Panc1 (cell line): ENCODE measurements at regions not wholly inside any gene's neighbourhood (a gene's known extent, or its start where the extent isn't known, plus 50 kb on each side); places are given as distances from the start of the nearest gene placed in this dataset.

Experiments used
- CTCF ChIP-seq: fragments of 450-650 bp; IDR thresholded peaks from 2 replicates; pipeline ENCODE4 v1.5.1; 2017; ENCODE audit warnings: mild to moderate bottlenecking
- POLR2AphosphoS5 ChIP-seq: IDR thresholded peaks from 2 replicates; pipeline ENCODE4 v1.6.1; 2012; ENCODE audit warnings: mild to moderate bottlenecking, low read depth, low read length, moderate library complexity
- SIN3A ChIP-seq: IDR thresholded peaks from 2 replicates; pipeline ENCODE4 v1.6.1; 2012; ENCODE audit warnings: low read depth, mild to moderate bottlenecking, low read length, moderate library complexity, borderline replicate concordance; ENCODE audit not compliant: insufficient read depth
- TCF7L2 ChIP-seq: IDR thresholded peaks from 2 replicates; pipeline ENCODE4 v1.6.1; 2011; ENCODE audit warnings: mild to moderate bottlenecking, low read depth, low read length, inconsistent platforms
- TF ChIP-seq, protein P1 (sequence below), 2 experiments: IDR thresholded peaks; 2 replicates each; pipeline ENCODE4 v1.6.1; 2011 to 2012; ENCODE audit warnings: low read depth in 2 of 2, control low read depth in 1 of 2, low read length in 1 of 2, mild to moderate bottlenecking in 1 of 2, moderate library complexity in 1 of 2; ENCODE audit not compliant: insufficient read depth in 1 of 2

DNA sequence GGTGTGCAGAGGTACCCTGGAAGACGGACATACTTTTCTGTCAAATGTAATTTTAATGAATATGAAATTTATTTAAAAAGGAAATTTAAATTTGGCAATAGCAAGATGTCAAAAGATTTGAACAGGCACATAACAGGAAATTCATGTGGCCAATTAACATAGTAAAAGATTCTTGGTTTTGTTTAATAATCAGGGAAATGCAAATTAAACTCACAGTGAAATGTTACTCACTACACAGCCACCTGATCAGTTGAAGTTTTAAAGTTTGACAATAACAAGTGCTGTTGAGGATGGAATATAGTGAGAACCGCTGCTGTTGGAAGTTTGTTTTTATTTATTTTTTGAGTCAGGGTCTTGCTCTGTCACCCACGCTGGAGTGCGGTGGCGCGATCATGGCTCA, 63.9 kb downstream of the TEX35 start:
- no peak for TF ChIP-seq POLR2AphosphoS5
- TF ChIP-seq, protein P1, sequence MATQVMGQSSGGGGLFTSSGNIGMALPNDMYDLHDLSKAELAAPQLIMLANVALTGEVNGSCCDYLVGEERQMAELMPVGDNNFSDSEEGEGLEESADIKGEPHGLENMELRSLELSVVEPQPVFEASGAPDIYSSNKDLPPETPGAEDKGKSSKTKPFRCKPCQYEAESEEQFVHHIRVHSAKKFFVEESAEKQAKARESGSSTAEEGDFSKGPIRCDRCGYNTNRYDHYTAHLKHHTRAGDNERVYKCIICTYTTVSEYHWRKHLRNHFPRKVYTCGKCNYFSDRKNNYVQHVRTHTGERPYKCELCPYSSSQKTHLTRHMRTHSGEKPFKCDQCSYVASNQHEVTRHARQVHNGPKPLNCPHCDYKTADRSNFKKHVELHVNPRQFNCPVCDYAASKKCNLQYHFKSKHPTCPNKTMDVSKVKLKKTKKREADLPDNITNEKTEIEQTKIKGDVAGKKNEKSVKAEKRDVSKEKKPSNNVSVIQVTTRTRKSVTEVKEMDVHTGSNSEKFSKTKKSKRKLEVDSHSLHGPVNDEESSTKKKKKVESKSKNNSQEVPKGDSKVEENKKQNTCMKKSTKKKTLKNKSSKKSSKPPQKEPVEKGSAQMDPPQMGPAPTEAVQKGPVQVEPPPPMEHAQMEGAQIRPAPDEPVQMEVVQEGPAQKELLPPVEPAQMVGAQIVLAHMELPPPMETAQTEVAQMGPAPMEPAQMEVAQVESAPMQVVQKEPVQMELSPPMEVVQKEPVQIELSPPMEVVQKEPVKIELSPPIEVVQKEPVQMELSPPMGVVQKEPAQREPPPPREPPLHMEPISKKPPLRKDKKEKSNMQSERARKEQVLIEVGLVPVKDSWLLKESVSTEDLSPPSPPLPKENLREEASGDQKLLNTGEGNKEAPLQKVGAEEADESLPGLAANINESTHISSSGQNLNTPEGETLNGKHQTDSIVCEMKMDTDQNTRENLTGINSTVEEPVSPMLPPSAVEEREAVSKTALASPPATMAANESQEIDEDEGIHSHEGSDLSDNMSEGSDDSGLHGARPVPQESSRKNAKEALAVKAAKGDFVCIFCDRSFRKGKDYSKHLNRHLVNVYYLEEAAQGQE (IDR thresholded peaks at IDR 0.05; ENCODE audit: insufficient read depth in 1 of 2, low read depth in 2 of 2, low read length in 1 of 2) = no peak
- TF ChIP-seq CTCF = no peak
- no peak for TF ChIP-seq SIN3A
- TF ChIP-seq TCF7L2 = no peak
